Heart left ventricle (tissue), 13 donors: ENCODE measurements at regions not wholly inside any gene's neighbourhood (a gene's known extent, or its start where the extent isn't known, plus 50 kb on each side); places are given as distances from the start of the nearest gene placed in this dataset.

Experiments used
- CTCF ChIP-seq, 12 donors: fragments of 200-600 bp; sonication (generic) in 4 of 12; IDR thresholded peaks; one replicate each; pipeline versions ENCODE4 v1.5.0 to v1.8.0; 2018 to 2022; ENCODE audit warnings: antibody characterized with exemption in 12 of 12, mild to moderate bottlenecking in 5 of 12
- POLR2A ChIP-seq, 2 donors: fragments of 450-650 bp; IDR thresholded peaks; one replicate each; pipeline ENCODE4 v1.6.1; 2017; ENCODE audit warnings: antibody characterized with exemption in 2 of 2, mild to moderate bottlenecking in 2 of 2, moderate library complexity in 2 of 2
- donor health status: ischemic (EF 13 %, LVEDD 7.1; RV severe dilation, severe dysfunction).
- donor health status: DM: no; HTN: yes; CAD: no.
- donor health status: DM: no; HTN: no; CAD: no.
- donor health status: ischemic (EF 25% LVEDD 6.9; RV normal size, moderate dysfunction).
- donor health status: ischemic (EF 25% LVEDD 5.7; RV mildly dilated, moderate dysfunction).
- donor health status: ischemic (EF 35%, LVEDD 5.7; RV mildly dilated, moderate dysfunction).
- donor health status: nonischemic (EF 11% LVEDD 7.7; RV severe dilation, severe dysfunction).
- donor health status: DM: yes; HTN: yes; CAD: no.
- donor health status: PGD.
- donor health status: ischemic (EF 29% LVEDD 5.4; RV normal size, mild dysfunction).
- donor health status: nonischemic (EF 23%, LVEDD 6.1; RV moderate dilation, normal function).

- TF ChIP-seq CTCF (IDR thresholded peaks at IDR 0.05) (no peak), POLR2A (IDR thresholded peaks at IDR 0.05) (no peak)
Measured at GRCh38 chr13:65090186-65090585, 2139.9 kb downstream of the PCDH9 start.
